GM12878 (cell line): ENCODE measurements at regions not wholly inside any gene's neighbourhood (a gene's known extent, or its start where the extent isn't known, plus 50 kb on each side); places are given as distances from the start of the nearest gene placed in this dataset.

Experiments used
- ATAC-seq: fragments of 200-7000 bp; cut with Tn5 transposase; 3 replicates; pipeline ENCODE4 v1.9.1; 2020; ENCODE audit warnings: mild to moderate bottlenecking, moderate library complexity
- BruUV-seq: library from RNA; stranded (reverse); fragments of 400-500 nt; replicated peaks from 2 replicates; lab custom pipeline; 2021; lab: Mats Ljungman, UMichigan
- CTCF ChIA-PET: fragments of 300-600 bp; sonication (Branson Sonifier 250); formaldehyde crosslinking; extraction: SDS; loops from one replicate; lab custom pipeline; 2021; ENCODE audit warnings: inconsistent platforms; lab: Yijun Ruan, JAX
- POLR2A ChIA-PET: fragments of 350-600 bp; formaldehyde crosslinking; extraction: SDS; loops from one replicate; lab custom pipeline; 2021; ENCODE audit warnings: inconsistent platforms; lab: Charles Lee
- RAD21 ChIA-PET: fragments of 300-600 bp; sonication (Branson Sonifier 250); formaldehyde crosslinking; loops from one replicate; lab custom pipeline; 2023; ENCODE audit warnings: antibody characterized with exemption; ENCODE audit not compliant: unreplicated experiment; lab: Charles Lee
- SMC1A ChIA-PET: fragments of 300-600 bp; sonication (Branson Sonifier 250); formaldehyde crosslinking; loops from one replicate; lab custom pipeline; 2023; ENCODE audit not compliant: unreplicated experiment, uncharacterized antibody; lab: Charles Lee
- DNase-seq: peaks from one replicate; pipeline ENCODE4 v3.0.0-alpha.2; 2011; ENCODE audit warnings: low read depth, low spot score
- FAIRE-seq: peaks from 3 replicates; lab custom pipeline; 2011; peaks lifted over from hg19 to GRCh38; lab: Jason Lieb, UNC
- H2AFZ ChIP-seq: 2 replicates; pipeline ENCODE4 v1.6.0; 2011; ENCODE audit warnings: low read depth, low read length, control low read depth; ENCODE audit not compliant: control insufficient read depth
- H3K27ac ChIP-seq: 2 replicates; pipeline ENCODE4 v1.5.1; 2011; ENCODE audit warnings: control low read depth; ENCODE audit not compliant: control insufficient read depth, insufficient read depth
- H3K27me3 ChIP-seq, 2 experiments: replicated peaks in 1 of 2; 2 replicates each; pipeline versions ENCODE4 v1.6.0 to v1.6.1; 2011; ENCODE audit warnings: low read length in 1 of 2; ENCODE audit not compliant: control insufficient read depth in 2 of 2, insufficient read depth in 2 of 2
- H3K36me3 ChIP-seq, 2 experiments: 2 replicates each; pipeline ENCODE4 v1.5.1; 2011; ENCODE audit warnings: low read length in 1 of 2; ENCODE audit not compliant: control insufficient read depth in 2 of 2, insufficient read depth in 2 of 2
- H3K4me1 ChIP-seq: 2 replicates; pipeline ENCODE4 v1.6.1; 2011; ENCODE audit warnings: mild to moderate bottlenecking, low read length, moderate library complexity, mixed read lengths; ENCODE audit not compliant: control insufficient read depth, insufficient read depth
- H3K4me2 ChIP-seq: 2 replicates; pipeline ENCODE4 v1.6.0; 2011; ENCODE audit warnings: control low read depth; ENCODE audit not compliant: control insufficient read depth, insufficient read depth
- H3K4me3 ChIP-seq: fragments of 200-600 bp; sonication (generic); 2 replicates; pipeline ENCODE4 v1.5.1; 2016
- H3K79me2 ChIP-seq: 2 replicates; pipeline ENCODE4 v1.6.0; 2011; ENCODE audit warnings: low read length; ENCODE audit not compliant: control insufficient read depth, insufficient read depth
- H3K9ac ChIP-seq: 2 replicates; pipeline ENCODE4 v1.8.0; 2011; ENCODE audit warnings: low read length, control low read depth, mixed read lengths; ENCODE audit not compliant: control insufficient read depth, insufficient read depth
- H3K9me3 ChIP-seq: replicated peaks from 3 replicates; pipeline ENCODE4 v1.5.1; 2011; ENCODE audit warnings: mild to moderate bottlenecking, low read length; ENCODE audit not compliant: control insufficient read depth, insufficient read depth
- H4K20me1 ChIP-seq: 2 replicates; pipeline ENCODE4 v1.6.0; 2011; ENCODE audit not compliant: control insufficient read depth, insufficient read depth
- ASH2L ChIP-seq: fragments of 300-600, 200-600 bp; sonication (generic); IDR thresholded peaks from 2 replicates; pipeline ENCODE4 v1.6.1; 2017; ENCODE audit warnings: low read depth, mild to moderate bottlenecking, borderline replicate concordance
- ATF7 ChIP-seq: fragments of 450-650 bp; IDR thresholded peaks from 2 replicates; pipeline ENCODE4 v1.6.1; 2016; ENCODE audit warnings: low read depth, mild to moderate bottlenecking
- CBX5 ChIP-seq: sonication (generic); IDR thresholded peaks from 2 replicates; pipeline ENCODE4 v1.6.1; 2016; ENCODE audit warnings: low read depth, moderate library complexity, mild to moderate bottlenecking, inconsistent platforms
- CHD1 ChIP-seq: IDR thresholded peaks from 2 replicates; pipeline ENCODE4 v1.6.1; 2012; ENCODE audit warnings: low read depth, low read length, improper control_type of control experiment
- JUNB ChIP-seq: IDR thresholded peaks from 2 replicates; pipeline ENCODE4 v1.6.1; 2016; ENCODE audit warnings: antibody characterized with exemption, mild to moderate bottlenecking
- JUND ChIP-seq: IDR thresholded peaks from 2 replicates; pipeline ENCODE4 v1.6.1; 2012; ENCODE audit warnings: low read depth, mild to moderate bottlenecking, low read length, improper control_type of control experiment, moderate library complexity
- KDM1A ChIP-seq: fragments of 200-600 bp; sonication (generic); IDR thresholded peaks from 2 replicates; pipeline ENCODE4 v1.6.1; 2016; ENCODE audit warnings: borderline replicate concordance
- KLF5 ChIP-seq: fragments of 450-650 bp; IDR thresholded peaks from 2 replicates; pipeline ENCODE4 v1.6.1; 2014; ENCODE audit warnings: mild to moderate bottlenecking; ENCODE audit not compliant: partially characterized antibody
- MTA2 ChIP-seq: fragments of 450-650 bp; IDR thresholded peaks from 2 replicates; pipeline ENCODE4 v1.6.1; 2016; ENCODE audit warnings: low read depth, mild to moderate bottlenecking, moderate library complexity
- NFXL1 ChIP-seq: fragments of 450-650 bp; IDR thresholded peaks from 2 replicates; pipeline ENCODE4 v1.6.1; 2017; ENCODE audit warnings: antibody characterized with exemption, mild to moderate bottlenecking, borderline replicate concordance
- NR2F1 ChIP-seq: fragments of 450-650 bp; conservative IDR thresholded peaks from 2 replicates; pipeline ENCODE4 v1.6.1; 2017; ENCODE audit warnings: mild to moderate bottlenecking
- RAD21 ChIP-seq: IDR thresholded peaks from 2 replicates; pipeline ENCODE4 v1.6.1; 2011; ENCODE audit warnings: mild to moderate bottlenecking, low read depth, low read length, moderate library complexity; ENCODE audit not compliant: insufficient read depth
- RCOR1 ChIP-seq: conservative IDR thresholded peaks from 2 replicates; pipeline ENCODE4 v1.6.1; 2012; ENCODE audit warnings: low read depth, low read length, improper control_type of control experiment
- RFX5 ChIP-seq: IDR thresholded peaks from 2 replicates; pipeline ENCODE4 v1.6.1; 2011; ENCODE audit warnings: low read depth, low read length, improper control_type of control experiment
- SMC3 ChIP-seq: IDR thresholded peaks from 2 replicates; pipeline ENCODE4 v1.6.1; 2011; ENCODE audit warnings: low read length, improper control_type of control experiment, borderline replicate concordance
- SREBF2 ChIP-seq: IDR thresholded peaks from 2 replicates; pipeline ENCODE4 v1.6.1; 2012; ENCODE audit warnings: mild to moderate bottlenecking, low read length
- STAT1 ChIP-seq: fragments of 450-650 bp; conservative IDR thresholded peaks from 2 replicates; pipeline ENCODE4 v1.6.1; 2014; ENCODE audit warnings: antibody characterized with exemption, mild to moderate bottlenecking
- SUPT20H ChIP-seq: IDR thresholded peaks from 2 replicates; pipeline ENCODE4 v1.6.1; 2011; ENCODE audit warnings: low read depth, mild to moderate bottlenecking, low read length, moderate library complexity, borderline replicate concordance; ENCODE audit not compliant: control insufficient read depth
- WGBS: methylation state at CpG from one replicate; pipeline ENCODE4 v1.1.6; 2016; ENCODE audit warnings: low lambda C conversion rate; ENCODE audit not compliant: insufficient replicate concordance, insufficient coverage; ENCODE audit errors: missing lambda C conversion rate; 5-methylcytosine and 5-hydroxymethylcytosine counted together
- in situ Hi-C: fragments of 300-500 bp; cut with MboI; formaldehyde crosslinking; loops from 9 replicates; pipeline ENCODE4 v1.14.3; 2018; ENCODE audit warnings: mixed read lengths
- intact Hi-C: fragments of 100-400 bp; cut with micrococcal nuclease; formaldehyde crosslinking; loops from one replicate; pipeline ENCODE4 v1.14.2; 2022; ENCODE audit not compliant: unreplicated experiment
- TF ChIP-seq, protein P1 (sequence below): IDR thresholded peaks from 2 replicates; pipeline ENCODE4 v1.6.1; 2012; ENCODE audit warnings: improper control_type of control experiment, low read depth, low read length; ENCODE audit not compliant: insufficient replicate concordance
- TF ChIP-seq, protein P2 (sequence below): IDR thresholded peaks from 2 replicates; pipeline ENCODE4 v1.6.1; 2012; ENCODE audit warnings: low read length, inconsistent platforms

DNA sequence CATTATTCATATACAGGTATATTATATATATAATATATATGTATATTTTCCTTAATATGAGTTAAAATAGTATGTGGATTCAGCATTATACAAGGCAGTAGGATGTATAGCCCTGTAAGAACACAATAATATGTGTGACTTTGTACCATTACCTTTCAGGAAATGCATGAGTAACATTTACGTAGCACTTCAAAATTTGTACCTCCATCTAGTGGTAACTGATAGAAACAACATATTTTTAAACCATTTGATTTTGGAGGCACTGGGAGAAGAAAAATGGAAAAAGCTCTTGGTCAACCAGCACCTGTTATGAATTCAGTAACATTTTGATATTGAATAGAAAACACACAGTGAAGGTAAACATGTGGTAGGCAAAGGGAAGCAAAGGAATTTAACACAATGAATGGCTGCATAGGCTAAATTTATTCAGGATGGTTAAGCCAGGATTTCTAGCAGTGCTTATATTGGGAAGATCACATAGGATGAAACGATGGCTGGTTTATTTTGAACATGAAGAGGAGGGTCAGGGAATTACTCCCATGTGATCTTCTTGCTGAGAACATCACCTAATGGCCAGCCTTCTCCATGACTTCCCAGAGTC is 565.5 kb downstream of the CCDC85A start:
- POLR2A ChIA-PET, result no interaction called here
- DNase-seq, result no peak
- intact Hi-C loops, result loop anchor here (1.0 to 2.0 kb wide), 2 partner anchors 460 to 566 kb away; partner anchors contain the start of gene CCDC85A
- Histone ChIP-seq H3K4me1 (no peaks in the 10 kb centered on the region), H3K79me2 (no peaks in the 10 kb centered on the region), H2AFZ (no peak overlapping the region), H3K27me3 (no peaks in the 10 kb centered on the region), H4K20me1 (no peaks in the 10 kb centered on the region), H3K36me3 (no peaks in the 10 kb centered on the region), H3K9ac (no peak overlapping the region), H3K27ac (no peak overlapping the region), H3K4me2 (no peak overlapping the region), H3K9me3 (no peaks in the 10 kb centered on the region), H3K4me3 (no peak overlapping the region)
- FAIRE-seq, result no peak
- no TSS peak for BruUV-seq
- SMC1A ChIA-PET, result interaction anchor here (0.9 to 1.6 kb wide), 6 partner anchors 15 to 568 kb away, joined by 3 to 7 read pairs (median 4); partner anchors contain the start of gene CCDC85A
- RAD21 ChIA-PET, result interaction anchor here (1.0 to 2.6 kb wide), 4 partner anchors 460 to 572 kb away, joined by 3 to 18 read pairs (median 3); partner anchors contain the start of gene CCDC85A
- CTCF ChIA-PET, result interaction anchor here (0.9 to 3.3 kb wide), 8 partner anchors 8 to 748 kb away, joined by 3 to 28 read pairs (median 4); partner anchors contain the start of gene CCDC85A
- WGBS, result 0% methylated on average over 2 of the region's 2 CpGs
- in situ Hi-C loops, result loop anchor here (5.0 kb wide), 1 partner anchor 567 kb away; the partner anchor contains the start of gene CCDC85A
- ATAC-seq, result peak; percentile 56; the same call in 2 of the 3 replicates
- TF ChIP-seq RFX5 (no peak), STAT1 (no peak), SMC3 (peak; percentile 57; the same call in 1 of the 2 replicates), KDM1A (no peak), NR2F1 (no peak), ASH2L (no peak), KLF5 (no peak), CHD1 (no peak), NFXL1 (no peak), MTA2 (no peak), CBX5 (no peak), RCOR1 (no peak), JUND (no peak), RAD21 (peak; percentile 66), SREBF2 (no peak), ATF7 (no peak), SUPT20H (no peak), JUNB (no peak)
- TF ChIP-seq, protein P1, sequence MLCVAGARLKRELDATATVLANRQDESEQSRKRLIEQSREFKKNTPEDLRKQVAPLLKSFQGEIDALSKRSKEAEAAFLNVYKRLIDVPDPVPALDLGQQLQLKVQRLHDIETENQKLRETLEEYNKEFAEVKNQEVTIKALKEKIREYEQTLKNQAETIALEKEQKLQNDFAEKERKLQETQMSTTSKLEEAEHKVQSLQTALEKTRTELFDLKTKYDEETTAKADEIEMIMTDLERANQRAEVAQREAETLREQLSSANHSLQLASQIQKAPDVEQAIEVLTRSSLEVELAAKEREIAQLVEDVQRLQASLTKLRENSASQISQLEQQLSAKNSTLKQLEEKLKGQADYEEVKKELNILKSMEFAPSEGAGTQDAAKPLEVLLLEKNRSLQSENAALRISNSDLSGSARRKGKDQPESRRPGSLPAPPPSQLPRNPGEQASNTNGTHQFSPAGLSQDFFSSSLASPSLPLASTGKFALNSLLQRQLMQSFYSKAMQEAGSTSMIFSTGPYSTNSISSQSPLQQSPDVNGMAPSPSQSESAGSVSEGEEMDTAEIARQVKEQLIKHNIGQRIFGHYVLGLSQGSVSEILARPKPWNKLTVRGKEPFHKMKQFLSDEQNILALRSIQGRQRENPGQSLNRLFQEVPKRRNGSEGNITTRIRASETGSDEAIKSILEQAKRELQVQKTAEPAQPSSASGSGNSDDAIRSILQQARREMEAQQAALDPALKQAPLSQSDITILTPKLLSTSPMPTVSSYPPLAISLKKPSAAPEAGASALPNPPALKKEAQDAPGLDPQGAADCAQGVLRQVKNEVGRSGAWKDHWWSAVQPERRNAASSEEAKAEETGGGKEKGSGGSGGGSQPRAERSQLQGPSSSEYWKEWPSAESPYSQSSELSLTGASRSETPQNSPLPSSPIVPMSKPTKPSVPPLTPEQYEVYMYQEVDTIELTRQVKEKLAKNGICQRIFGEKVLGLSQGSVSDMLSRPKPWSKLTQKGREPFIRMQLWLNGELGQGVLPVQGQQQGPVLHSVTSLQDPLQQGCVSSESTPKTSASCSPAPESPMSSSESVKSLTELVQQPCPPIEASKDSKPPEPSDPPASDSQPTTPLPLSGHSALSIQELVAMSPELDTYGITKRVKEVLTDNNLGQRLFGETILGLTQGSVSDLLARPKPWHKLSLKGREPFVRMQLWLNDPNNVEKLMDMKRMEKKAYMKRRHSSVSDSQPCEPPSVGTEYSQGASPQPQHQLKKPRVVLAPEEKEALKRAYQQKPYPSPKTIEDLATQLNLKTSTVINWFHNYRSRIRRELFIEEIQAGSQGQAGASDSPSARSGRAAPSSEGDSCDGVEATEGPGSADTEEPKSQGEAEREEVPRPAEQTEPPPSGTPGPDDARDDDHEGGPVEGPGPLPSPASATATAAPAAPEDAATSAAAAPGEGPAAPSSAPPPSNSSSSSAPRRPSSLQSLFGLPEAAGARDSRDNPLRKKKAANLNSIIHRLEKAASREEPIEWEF, result no peak
- TF ChIP-seq, protein P2, sequence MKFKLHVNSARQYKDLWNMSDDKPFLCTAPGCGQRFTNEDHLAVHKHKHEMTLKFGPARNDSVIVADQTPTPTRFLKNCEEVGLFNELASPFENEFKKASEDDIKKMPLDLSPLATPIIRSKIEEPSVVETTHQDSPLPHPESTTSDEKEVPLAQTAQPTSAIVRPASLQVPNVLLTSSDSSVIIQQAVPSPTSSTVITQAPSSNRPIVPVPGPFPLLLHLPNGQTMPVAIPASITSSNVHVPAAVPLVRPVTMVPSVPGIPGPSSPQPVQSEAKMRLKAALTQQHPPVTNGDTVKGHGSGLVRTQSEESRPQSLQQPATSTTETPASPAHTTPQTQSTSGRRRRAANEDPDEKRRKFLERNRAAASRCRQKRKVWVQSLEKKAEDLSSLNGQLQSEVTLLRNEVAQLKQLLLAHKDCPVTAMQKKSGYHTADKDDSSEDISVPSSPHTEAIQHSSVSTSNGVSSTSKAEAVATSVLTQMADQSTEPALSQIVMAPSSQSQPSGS, result no peak
